H1 (cell line): ENCODE measurements at regions not wholly inside any gene's neighbourhood (a gene's known extent, or its start where the extent isn't known, plus 50 kb on each side); places are given as distances from the start of the nearest gene placed in this dataset.

Experiments
- CTCF ChIA-PET: fragments of 300-600 bp; sonication (Branson Sonifier 250); formaldehyde crosslinking; loops from one replicate; lab custom pipeline; 2021; ENCODE audit not compliant: partially characterized antibody; lab: Charles Lee
- POLR2A ChIA-PET: fragments of 300-600 bp; sonication (Branson Sonifier 250); formaldehyde crosslinking; loops from one replicate; lab custom pipeline; 2021; ENCODE audit warnings: inconsistent platforms; ENCODE audit not compliant: partially characterized antibody; lab: Charles Lee
- DNase-seq, 2 experiments: peaks; one replicate each; pipeline versions ENCODE4 v3.0.0 to v3.0.0-alpha.2; 2010 to 2022; ENCODE audit warnings: low spot score in 2 of 2, low read depth in 1 of 2, mixed read lengths in 1 of 2
- FAIRE-seq: peaks from 2 replicates; lab custom pipeline; 2011; peaks lifted over from hg19 to GRCh38; lab: Jason Lieb, UNC
- H2AFZ ChIP-seq: 2 replicates; pipeline ENCODE4 v1.8.1; 2012; ENCODE audit warnings: low read length, inconsistent platforms
- H2AK5ac ChIP-seq: 2 replicates; pipeline ENCODE4 v1.6.1; 2013; ENCODE audit warnings: low read depth, low read length
- H2BK120ac ChIP-seq: replicated peaks from 2 replicates; pipeline ENCODE3; 2013; ENCODE audit warnings: low read depth, low read length, inconsistent platforms
- H2BK12ac ChIP-seq: 2 replicates; pipeline ENCODE4 v1.6.1; 2013; ENCODE audit warnings: low read depth, low read length
- H2BK15ac ChIP-seq: 2 replicates; pipeline ENCODE4 v1.6.1; 2013; ENCODE audit warnings: low read length
- H2BK20ac ChIP-seq: 2 replicates; pipeline ENCODE4 v1.6.1; 2013; ENCODE audit warnings: low read length
- H2BK5ac ChIP-seq: 2 replicates; pipeline ENCODE4 v1.6.1; 2013; ENCODE audit warnings: low read depth, low read length
- H3K14ac ChIP-seq: 2 replicates; pipeline ENCODE4 v1.6.1; 2013; ENCODE audit warnings: inconsistent platforms; ENCODE audit not compliant: insufficient read length
- H3K18ac ChIP-seq: 2 replicates; pipeline ENCODE4 v1.6.1; 2013; ENCODE audit warnings: low read length; ENCODE audit errors: extremely low read depth
- H3K23ac ChIP-seq: 2 replicates; pipeline ENCODE4 v1.6.1; 2013; ENCODE audit warnings: inconsistent platforms; ENCODE audit not compliant: insufficient read length
- H3K23me2 ChIP-seq: 2 replicates; pipeline ENCODE4 v1.6.1; 2013; ENCODE audit warnings: low read depth, low read length
- H3K27ac ChIP-seq: 2 replicates; pipeline ENCODE4 v1.6.1; 2011; ENCODE audit warnings: low read depth, low read length, inconsistent platforms
- H3K27me3 ChIP-seq, 4 experiments: replicated peaks in 1 of 4; 1 replicate in 1 of 4; 2 replicates in 3 of 4; pipeline versions ENCODE4 v1.6.1 to v1.8.1; 2011 to 2013; ENCODE audit warnings: low read length in 3 of 4, mild to moderate bottlenecking in 3 of 4, inconsistent platforms in 2 of 4, mixed read lengths in 2 of 4, moderate library complexity in 1 of 4; ENCODE audit not compliant: control insufficient read depth in 3 of 4, insufficient read depth in 3 of 4; ENCODE audit errors: extremely low read depth in 1 of 4
- H3K36me3 ChIP-seq, 4 experiments: 2 replicates each; pipeline versions ENCODE4 v1.6.1 to v1.8.1; 2011 to 2013; ENCODE audit warnings: mild to moderate bottlenecking in 4 of 4, low read length in 3 of 4, moderate library complexity in 2 of 4, control low read depth in 1 of 4, inconsistent platforms in 1 of 4; ENCODE audit not compliant: insufficient read depth in 4 of 4, control insufficient read depth in 2 of 4
- H3K4ac ChIP-seq: replicated peaks from 2 replicates; pipeline ENCODE3; 2013; ENCODE audit warnings: low read length, low read depth, mixed read lengths, inconsistent platforms; ENCODE audit not compliant: insufficient read length
- H3K4me1 ChIP-seq, 4 experiments: replicated peaks in 1 of 4; 1 replicate in 1 of 4; 2 replicates in 3 of 4; pipeline versions ENCODE4 v1.6.1 to v1.8.1; 2011 to 2013; ENCODE audit warnings: low read length in 3 of 4, inconsistent platforms in 2 of 4, mixed read lengths in 1 of 4; ENCODE audit not compliant: insufficient read depth in 4 of 4, control insufficient read depth in 3 of 4
- H3K4me2 ChIP-seq, 2 experiments: 2 replicates each; pipeline versions ENCODE4 v1.6.1 to v1.8.1; 2011 to 2013; ENCODE audit warnings: low read depth in 2 of 2, low read length in 2 of 2, control low read depth in 1 of 2, inconsistent platforms in 1 of 2, mild to moderate bottlenecking in 1 of 2; ENCODE audit not compliant: insufficient read depth in 1 of 2
- H3K4me3 ChIP-seq, 4 experiments: fragments of 200-600, 300-600 bp in 1 of 4; sonication (generic), shearing (Covaris generic), sonication (Bioruptor Twin) in 1 of 4; 2 replicates each; pipeline versions ENCODE4 v1.5.1 to v1.8.1; 2011 to 2016; ENCODE audit warnings: low read length in 4 of 4, low read depth in 3 of 4, control low read depth in 2 of 4, inconsistent platforms in 2 of 4, mild to moderate bottlenecking in 2 of 4, mixed read lengths in 1 of 4, moderate library complexity in 1 of 4; ENCODE audit not compliant: insufficient read depth in 2 of 4; ENCODE audit errors: extremely low read depth in 1 of 4
- H3K56ac ChIP-seq: replicated peaks from 2 replicates; pipeline ENCODE3; 2013; ENCODE audit warnings: low read depth, mild to moderate bottlenecking, mixed read lengths, low read length, inconsistent platforms; ENCODE audit not compliant: insufficient read length
- H3K79me1 ChIP-seq: 2 replicates; pipeline ENCODE4 v1.6.1; 2013; ENCODE audit warnings: low read depth, low read length, control low read depth
- H3K79me2 ChIP-seq, 2 experiments: 2 replicates each; pipeline versions ENCODE4 v1.6.1 to v1.8.1; 2012 to 2013; ENCODE audit warnings: low read length in 2 of 2, mild to moderate bottlenecking in 2 of 2, inconsistent platforms in 1 of 2; ENCODE audit not compliant: insufficient read depth in 2 of 2, control insufficient read depth in 1 of 2
- H3K9ac ChIP-seq, 4 experiments: replicated peaks in 1 of 4; 1 replicate in 1 of 4; 2 replicates in 3 of 4; pipeline versions ENCODE4 v1.6.1 to v1.8.1; 2011 to 2013; ENCODE audit warnings: low read depth in 3 of 4, low read length in 3 of 4, control low read depth in 2 of 4, mild to moderate bottlenecking in 2 of 4, moderate library complexity in 2 of 4, inconsistent platforms in 1 of 4; ENCODE audit errors: extremely low read depth in 1 of 4
- H3K9me3 ChIP-seq, 2 experiments: 2 replicates each; pipeline versions ENCODE4 v1.6.1 to v1.8.1; 2012 to 2013; ENCODE audit warnings: mild to moderate bottlenecking in 2 of 2, moderate library complexity in 2 of 2, control low read depth in 1 of 2, inconsistent platforms in 1 of 2, low read depth in 1 of 2, low read length in 1 of 2, mixed read lengths in 1 of 2; ENCODE audit not compliant: insufficient read depth in 2 of 2
- H4K20me1 ChIP-seq, 2 experiments: replicated peaks in 1 of 2; 2 replicates each; pipeline versions ENCODE3 to v1.8.1; 2011 to 2013; ENCODE audit warnings: inconsistent platforms in 2 of 2, low read length in 2 of 2, mild to moderate bottlenecking in 1 of 2; ENCODE audit not compliant: insufficient read depth in 2 of 2, control insufficient read depth in 1 of 2
- H4K5ac ChIP-seq: 2 replicates; pipeline ENCODE4 v1.6.1; 2013; ENCODE audit warnings: low read length, low read depth, mixed read lengths, inconsistent platforms; ENCODE audit not compliant: insufficient read length
- H4K8ac ChIP-seq: 2 replicates; pipeline ENCODE4 v1.8.0; 2013; ENCODE audit warnings: mild to moderate bottlenecking, moderate library complexity, low read length, inconsistent platforms; ENCODE audit not compliant: insufficient read depth; ENCODE audit errors: extremely low read depth
- H4K91ac ChIP-seq: replicated peaks from 2 replicates; pipeline ENCODE3; 2013; ENCODE audit warnings: low read length, mixed read lengths, inconsistent platforms; ENCODE audit not compliant: insufficient read length
- CTCF ChIP-seq, 3 experiments: IDR thresholded peaks; 1 replicate in 2 of 3; 2 replicates in 1 of 3; pipeline versions ENCODE4 v1.5.1 to v1.6.1; 2011; ENCODE audit warnings: low read length in 3 of 3, mild to moderate bottlenecking in 3 of 3, inconsistent platforms in 2 of 3, low read depth in 1 of 3, moderate library complexity in 1 of 3; ENCODE audit not compliant: insufficient read depth in 1 of 3; ENCODE audit errors: control extremely low read depth in 1 of 3
- RAD21 ChIP-seq, 2 experiments: IDR thresholded peaks in 1 of 2; conservative IDR thresholded peaks in 1 of 2; 2 replicates each; pipeline ENCODE4 v1.6.1; 2011; ENCODE audit warnings: low read depth in 2 of 2, low read length in 2 of 2, improper control_type of control experiment in 1 of 2, inconsistent platforms in 1 of 2, mild to moderate bottlenecking in 1 of 2, moderate library complexity in 1 of 2
- RFX5 ChIP-seq: IDR thresholded peaks from 2 replicates; pipeline ENCODE4 v1.6.1; 2011; ENCODE audit warnings: low read depth, low read length, improper control_type of control experiment, borderline replicate concordance
- WGBS, 2 experiments: shearing (Covaris generic) in 1 of 2; methylation state at CpG; one replicate each; pipeline versions ENCODE4 v1.1.6 to v1.1.7; 2013 to 2015; ENCODE audit warnings: low lambda C conversion rate in 2 of 2, mixed read lengths in 2 of 2, inconsistent platforms in 1 of 2, low coverage in 1 of 2, missing lambda C conversion rate in 1 of 2; ENCODE audit not compliant: insufficient replicate concordance in 2 of 2, insufficient coverage in 1 of 2, insufficient read length in 1 of 2; ENCODE audit errors: extremely low coverage in 1 of 2, missing lambda C conversion rate in 1 of 2; 5-methylcytosine and 5-hydroxymethylcytosine counted together

DNA sequence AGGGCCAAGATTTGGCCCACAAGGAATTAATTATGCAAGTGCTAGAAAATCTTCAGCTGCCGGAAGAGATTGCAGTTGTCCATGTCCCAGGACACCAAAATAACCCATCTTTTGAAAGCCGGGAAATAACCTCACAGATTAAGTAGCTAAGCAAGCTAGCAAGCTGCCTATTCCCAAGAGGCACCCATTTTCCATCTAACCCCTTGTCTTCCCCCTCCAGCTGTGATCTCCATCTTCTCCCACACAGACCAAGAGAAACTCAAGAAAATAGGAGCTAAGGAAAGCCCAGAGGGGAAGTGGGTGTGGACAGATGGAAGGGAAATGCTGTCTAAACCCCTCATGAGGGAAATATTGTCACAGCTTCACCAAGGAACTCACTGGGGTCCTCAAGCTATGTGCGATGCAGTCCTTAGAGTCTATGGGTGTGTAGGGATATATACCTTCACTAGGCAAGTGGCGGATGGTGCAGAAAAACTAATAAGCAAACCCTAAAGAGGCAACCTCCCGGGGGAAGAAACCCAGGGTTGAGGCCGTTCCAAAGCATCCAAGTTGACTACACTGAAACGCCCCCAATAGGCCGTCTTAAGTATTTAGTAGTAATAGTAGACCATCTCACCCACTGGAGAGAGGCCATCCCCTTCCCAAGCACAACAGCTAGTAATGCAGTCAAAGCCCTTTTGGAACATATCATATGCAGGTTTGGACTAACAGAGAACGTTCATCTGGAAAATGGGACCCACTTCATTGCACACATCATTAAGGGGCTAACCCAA is 64.3 kb upstream of the PRSS16 start:
- no peak overlapping the region for H4K8ac ChIP-seq
- no peaks in the 10 kb centered on the region; a peak in 1 of 7 replicates for H3K27me3 ChIP-seq
- 67% methylated on average over 9 of the region's 9 CpGs; no CpG with 5 or more reads in 1 of the 2 experiments for WGBS, 2 experiments
- CTCF ChIA-PET: interaction anchor here (0.7 to 2.8 kb wide), 19 partner anchors 12 to 843 kb away, joined by 3 to 11 read pairs (median 3); no protein-coding TSS in a partner anchor
- H3K56ac ChIP-seq: no peak overlapping the region
- no peak overlapping the region for H2BK15ac ChIP-seq
- H3K27ac ChIP-seq: no peak overlapping the region
- no peak overlapping the region for H2BK20ac ChIP-seq
- no peak overlapping the region for H3K23ac ChIP-seq
- H3K4me1 ChIP-seq: peaks cover 0 to 3% (median 0%) of the 10 kb centered on the region in 4 experiments; a peak in 2 of 7 replicates
- peaks cover 5% of the 10 kb centered on the region for H3K23me2 ChIP-seq
- H3K36me3 ChIP-seq: no peaks in the 10 kb centered on the region
- no peak overlapping the region for H3K18ac ChIP-seq
- no peak for FAIRE-seq
- no peak overlapping the region for H2AFZ ChIP-seq
- H4K91ac ChIP-seq: no peak overlapping the region
- no peak overlapping the region for H2BK12ac ChIP-seq
- H3K79me2 ChIP-seq: no peaks in the 10 kb centered on the region
- POLR2A ChIA-PET: interaction anchor here (0.6 to 1.9 kb wide), 6 partner anchors 28 to 588 kb away, joined by 3 to 6 read pairs (median 4); a partner anchor contains a TSS
- no peak overlapping the region for H2AK5ac ChIP-seq
- H4K5ac ChIP-seq: no peak overlapping the region
- H2BK120ac ChIP-seq: no peak overlapping the region
- no peaks in the 10 kb centered on the region; the same call in 1 of the 2 replicates for H3K79me1 ChIP-seq
- H3K4ac ChIP-seq: no peak overlapping the region
- H3K4me3 ChIP-seq: no peak overlapping the region
- TF ChIP-seq RFX5 (no peak), RAD21 (IDR thresholded peaks at IDR 0.05 in 1 of 2, conservative IDR thresholded peaks at IDR 0.05 in 1 of 2; ENCODE audit: low read depth in 2 of 2, low read length in 2 of 2) (peak in 1 of 2 experiments; percentile 23; a peak in 2 of 4 replicates), CTCF (IDR thresholded peaks at IDR 0.05; ENCODE audit: control extremely low read depth in 1 of 3, insufficient read depth in 1 of 3, low read depth in 1 of 3, low read length in 3 of 3) (peak in 2 of 3 experiments; percentile 35 to 46; a peak in 3 of 4 replicates)
- no peak overlapping the region for H3K4me2 ChIP-seq
- no peak overlapping the region for H3K14ac ChIP-seq
- DNase-seq: no peak
- H3K9ac ChIP-seq: no peak overlapping the region
- no peaks in the 10 kb centered on the region for H3K9me3 ChIP-seq
- H4K20me1 ChIP-seq: no peaks in the 10 kb centered on the region
- H2BK5ac ChIP-seq: no peak overlapping the region
